ENCODE measurements at regions not wholly inside any gene's neighbourhood (a gene's known extent, or its start where the extent isn't known, plus 50 kb on each side); places are given as distances from the start of the nearest gene placed in this dataset.

- Histone ChIP-seq H3K9ac (ENCODE audit: low read length) (no peak overlapping the region), H3K4me2 (ENCODE audit: low read length) (no peak overlapping the region), H3K27me3 (ENCODE audit: insufficient read depth, low read length) (no peaks in the 10 kb centered on the region), H3K4me1 (ENCODE audit: insufficient read depth, low read length) (peaks cover 24% of the 10 kb centered on the region), H3K9me3 (ENCODE audit: insufficient read depth, low read depth, low read length) (no peaks in the 10 kb centered on the region), H3K79me2 (ENCODE audit: insufficient read depth, low read length) (no peaks in the 10 kb centered on the region), H2AFZ (ENCODE audit: low read depth, low read length) (no peak overlapping the region), H3K36me3 (ENCODE audit: insufficient read depth, low read length) (no peaks in the 10 kb centered on the region), H3K27ac (ENCODE audit: low read depth, low read length) (no peak overlapping the region), H3K4me3 (ENCODE audit: insufficient read depth, low read depth, low read length) (no peak overlapping the region), H4K20me1 (ENCODE audit: insufficient read depth, low read length) (no peaks in the 10 kb centered on the region)
- Mint-ChIP-seq H3K9me3 (ENCODE audit: unreplicated experiment) (peaks cover 13% of the 10 kb centered on the region), H3K4me3 (ENCODE audit: unreplicated experiment) (no peak overlapping the region), H3K27me3 (ENCODE audit: low read depth, unreplicated experiment) (no peaks in the 10 kb centered on the region), H3K4me1 (ENCODE audit: low read depth, unreplicated experiment) (peaks cover 22% of the 10 kb centered on the region), H3K36me3 (ENCODE audit: low read depth, unreplicated experiment) (no peaks in the 10 kb centered on the region), H3K27ac (ENCODE audit: unreplicated experiment) (no peak overlapping the region)
- TF ChIP-seq CTCF (IDR thresholded peaks at IDR 0.05; ENCODE audit: insufficient read depth, low read depth, low read length) (no peak), EZH2 (IDR thresholded peaks at IDR 0.05; ENCODE audit: insufficient read depth, low read length) (no peak)
- FAIRE-seq = no peak
- DNase-seq (ENCODE audit: low read depth) = no peak
Measured at GRCh38 chr3:31011380-31011779, 116.9 kb upstream of the GADL1 start.

DNA sequence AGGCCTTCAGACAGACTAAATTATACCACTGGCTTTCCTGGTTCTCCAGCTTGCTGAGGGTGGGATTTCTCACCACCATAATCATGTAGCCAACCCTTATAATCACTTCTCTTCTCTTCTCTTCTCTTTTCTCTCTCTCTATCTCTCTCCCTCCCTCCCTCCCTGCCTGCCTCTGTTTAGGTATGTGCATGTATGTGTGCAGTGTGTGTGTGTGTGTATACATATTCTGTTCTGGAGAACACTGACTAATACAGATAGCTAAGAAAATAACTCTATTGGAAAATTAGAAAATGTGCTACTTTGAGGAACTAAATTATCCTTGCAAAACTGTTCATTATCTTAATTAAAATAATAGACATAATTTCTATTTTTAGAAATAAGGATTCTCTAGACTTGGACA, 118.6 kb upstream of the GADL1 start:
- H3K4me1 Mint-ChIP-seq (ENCODE audit: low read depth, unreplicated experiment) = peaks cover 22% of the 10 kb centered on the region
- H3K27me3 ChIP-seq (ENCODE audit: insufficient read depth, low read length) = no peaks in the 10 kb centered on the region
- peaks cover 3% of the 10 kb centered on the region for H3K27me3 Mint-ChIP-seq (ENCODE audit: low read depth, unreplicated experiment)
- H3K4me1 ChIP-seq (ENCODE audit: insufficient read depth, low read length) = peaks cover 24% of the 10 kb centered on the region
- FAIRE-seq (no peak), DNase-seq (ENCODE audit: low read depth) (no peak)
- no peak overlapping the region for H3K27ac Mint-ChIP-seq (ENCODE audit: unreplicated experiment)
- no peak overlapping the region for H3K4me2 ChIP-seq (ENCODE audit: low read length)
- TF ChIP-seq EZH2 (IDR thresholded peaks at IDR 0.05; ENCODE audit: insufficient read depth, low read length) (no peak), CTCF (IDR thresholded peaks at IDR 0.05; ENCODE audit: insufficient read depth, low read depth, low read length) (no peak)
- H3K4me3 Mint-ChIP-seq (ENCODE audit: unreplicated experiment) = no peak overlapping the region
- H3K4me3 ChIP-seq (ENCODE audit: insufficient read depth, low read depth, low read length) = no peak overlapping the region
- no peak overlapping the region for H3K27ac ChIP-seq (ENCODE audit: low read depth, low read length)
- H3K79me2 ChIP-seq (ENCODE audit: insufficient read depth, low read length) = no peaks in the 10 kb centered on the region
- no peak overlapping the region for H3K9ac ChIP-seq (ENCODE audit: low read length)
- H3K9me3 Mint-ChIP-seq (ENCODE audit: unreplicated experiment) = peaks cover 9% of the 10 kb centered on the region
- H3K36me3 Mint-ChIP-seq (ENCODE audit: low read depth, unreplicated experiment) = no peaks in the 10 kb centered on the region
- H2AFZ ChIP-seq (ENCODE audit: low read depth, low read length) = no peak overlapping the region
- H3K9me3 ChIP-seq (ENCODE audit: insufficient read depth, low read depth, low read length) = no peaks in the 10 kb centered on the region
- no peaks in the 10 kb centered on the region for H3K36me3 ChIP-seq (ENCODE audit: insufficient read depth, low read length)
- no peaks in the 10 kb centered on the region for H4K20me1 ChIP-seq (ENCODE audit: insufficient read depth, low read length)

GRCh38 chr3:31013843-31014242, 119.4 kb upstream of the GADL1 start:
- Mint-ChIP-seq H3K4me3 (ENCODE audit: unreplicated experiment) (no peak overlapping the region), H3K4me1 (ENCODE audit: low read depth, unreplicated experiment) (peaks cover 22% of the 10 kb centered on the region), H3K36me3 (ENCODE audit: low read depth, unreplicated experiment) (no peaks in the 10 kb centered on the region), H3K9me3 (ENCODE audit: unreplicated experiment) (peaks cover 9% of the 10 kb centered on the region), H3K27ac (ENCODE audit: unreplicated experiment) (no peak overlapping the region), H3K27me3 (ENCODE audit: low read depth, unreplicated experiment) (peaks cover 3% of the 10 kb centered on the region)
- no peaks in the 10 kb centered on the region for H3K27me3 ChIP-seq (ENCODE audit: insufficient read depth, low read length)
- no peak overlapping the region for H3K9ac ChIP-seq (ENCODE audit: low read length)
- no peak for DNase-seq (ENCODE audit: low read depth)
- no peak for FAIRE-seq
- no peaks in the 10 kb centered on the region for H3K79me2 ChIP-seq (ENCODE audit: insufficient read depth, low read length)
- no peak for TF ChIP-seq CTCF (IDR thresholded peaks at IDR 0.05; ENCODE audit: insufficient read depth, low read depth, low read length)
- TF ChIP-seq EZH2 (IDR thresholded peaks at IDR 0.05; ENCODE audit: insufficient read depth, low read length) = no peak
- no peaks in the 10 kb centered on the region for H3K36me3 ChIP-seq (ENCODE audit: insufficient read depth, low read length)
- peaks cover 24% of the 10 kb centered on the region for H3K4me1 ChIP-seq (ENCODE audit: insufficient read depth, low read length)
- peak overlapping the region; percentile 41 for H3K27ac ChIP-seq (ENCODE audit: low read depth, low read length)
- peak overlapping the region; percentile 18 for H3K4me2 ChIP-seq (ENCODE audit: low read length)
- H4K20me1 ChIP-seq (ENCODE audit: insufficient read depth, low read length) = no peaks in the 10 kb centered on the region
- no peak overlapping the region for H2AFZ ChIP-seq (ENCODE audit: low read depth, low read length)
- H3K4me3 ChIP-seq (ENCODE audit: insufficient read depth, low read depth, low read length) = no peak overlapping the region
- H3K9me3 ChIP-seq (ENCODE audit: insufficient read depth, low read depth, low read length) = no peaks in the 10 kb centered on the region
